Mesenchymal stem cell (in vitro differentiated cells and primary cell): ENCODE measurements at regions not wholly inside any gene's neighbourhood (a gene's known extent, or its start where the extent isn't known, plus 50 kb on each side); places are given as distances from the start of the nearest gene placed in this dataset.

ENCODE experiments used
- DNase-seq: peaks from one replicate; pipeline ENCODE4 v3.0.0-alpha.2; 2013
- H2AFZ ChIP-seq: one replicate; pipeline ENCODE4 v1.6.1; 2013; ENCODE audit warnings: low read depth, mild to moderate bottlenecking, control low read depth, inconsistent platforms, low read length, moderate library complexity
- H2AK5ac ChIP-seq: 2 replicates; pipeline ENCODE4 v1.6.1; 2013; ENCODE audit warnings: low read length, moderate library complexity, mild to moderate bottlenecking, inconsistent platforms; ENCODE audit not compliant: severe bottlenecking
- H2BK120ac ChIP-seq: one replicate; pipeline ENCODE4 v1.6.1; 2013; ENCODE audit warnings: low read depth, mild to moderate bottlenecking, inconsistent platforms, low read length, moderate library complexity
- H2BK12ac ChIP-seq, 2 experiments: one replicate each; pipeline ENCODE4 v1.6.1; 2013; ENCODE audit warnings: inconsistent platforms in 2 of 2, low read length in 2 of 2, mild to moderate bottlenecking in 2 of 2, moderate library complexity in 2 of 2, control low read depth in 1 of 2
- H2BK15ac ChIP-seq: one replicate; pipeline ENCODE4 v1.6.1; 2013; ENCODE audit warnings: mild to moderate bottlenecking, low read depth, inconsistent platforms; ENCODE audit not compliant: poor library complexity, severe bottlenecking
- H2BK5ac ChIP-seq: 2 replicates; pipeline ENCODE4 v1.6.1; 2013; ENCODE audit warnings: low read depth, mild to moderate bottlenecking, low read length, control low read depth, inconsistent platforms; ENCODE audit not compliant: poor library complexity, severe bottlenecking
- H3K14ac ChIP-seq, 2 experiments: one replicate each; pipeline ENCODE4 v1.6.1; 2013; ENCODE audit warnings: inconsistent platforms in 2 of 2, low read length in 2 of 2, control low read depth in 1 of 2, mild to moderate bottlenecking in 1 of 2, moderate library complexity in 1 of 2
- H3K18ac ChIP-seq, 2 experiments: one replicate each; pipeline ENCODE4 v1.6.1; 2013; ENCODE audit warnings: inconsistent platforms in 2 of 2, low read length in 2 of 2, control low read depth in 1 of 2, low read depth in 1 of 2, mild to moderate bottlenecking in 1 of 2
- H3K23ac ChIP-seq, 2 experiments: one replicate each; pipeline ENCODE4 v1.6.1; 2013; ENCODE audit warnings: inconsistent platforms in 2 of 2, low read length in 2 of 2, mild to moderate bottlenecking in 2 of 2, moderate library complexity in 2 of 2, control low read depth in 1 of 2
- H3K27ac ChIP-seq: 2 replicates; pipeline ENCODE4 v1.5.1; 2013; ENCODE audit warnings: mild to moderate bottlenecking, moderate library complexity, low read length, control low read depth, inconsistent platforms; ENCODE audit not compliant: poor library complexity, severe bottlenecking
- H3K27me3 ChIP-seq, 2 experiments: 2 replicates each; pipeline versions ENCODE4 v1.6.1 to v1.7.0; 2013; ENCODE audit warnings: low read length in 2 of 2, mild to moderate bottlenecking in 2 of 2, moderate library complexity in 2 of 2, control low read depth in 1 of 2, inconsistent platforms in 1 of 2; ENCODE audit not compliant: control insufficient read depth in 1 of 2, insufficient read depth in 1 of 2
- H3K36me3 ChIP-seq, 2 experiments: 2 replicates each; pipeline versions ENCODE4 v1.6.1 to v1.7.0; 2013; ENCODE audit warnings: low read length in 2 of 2, control low read depth in 1 of 2, inconsistent platforms in 1 of 2, low read depth in 1 of 2, mild to moderate bottlenecking in 1 of 2; ENCODE audit not compliant: insufficient read depth in 2 of 2, control insufficient read depth in 1 of 2
- H3K4ac ChIP-seq, 2 experiments: one replicate each; pipeline ENCODE4 v1.6.1; 2013; ENCODE audit warnings: inconsistent platforms in 2 of 2, low read length in 2 of 2, mild to moderate bottlenecking in 2 of 2, moderate library complexity in 2 of 2, control low read depth in 1 of 2, low read depth in 1 of 2
- H3K4me1 ChIP-seq: 2 replicates; pipeline ENCODE4 v1.6.1; 2013; ENCODE audit warnings: low read depth, low read length, control low read depth; ENCODE audit not compliant: control insufficient read depth, insufficient read depth
- H3K4me2 ChIP-seq: 2 replicates; pipeline ENCODE4 v1.6.1; 2013; ENCODE audit warnings: low read length, mild to moderate bottlenecking, inconsistent platforms; ENCODE audit not compliant: poor library complexity, severe bottlenecking
- H3K4me3 ChIP-seq, 2 experiments: 2 replicates each; pipeline versions ENCODE4 v1.5.1 to v1.7.0; 2013; ENCODE audit warnings: low read length in 2 of 2, mild to moderate bottlenecking in 2 of 2, control low read depth in 1 of 2, low read depth in 1 of 2; ENCODE audit not compliant: insufficient read depth in 1 of 2
- H3K79me1 ChIP-seq: replicated peaks from 2 replicates; pipeline ENCODE4 v1.6.1; 2013; ENCODE audit warnings: mild to moderate bottlenecking, control low read depth, low read length, inconsistent platforms; ENCODE audit not compliant: poor library complexity, severe bottlenecking
- H3K9ac ChIP-seq: 2 replicates; pipeline ENCODE4 v1.7.0; 2013; ENCODE audit warnings: mild to moderate bottlenecking, low read length, moderate library complexity
- H3K9me3 ChIP-seq: 2 replicates; pipeline ENCODE4 v1.7.0; 2013; ENCODE audit warnings: mild to moderate bottlenecking, low read length; ENCODE audit not compliant: control insufficient read depth
- H4K8ac ChIP-seq: one replicate; pipeline ENCODE4 v1.6.1; 2013; ENCODE audit warnings: inconsistent platforms, mild to moderate bottlenecking, low read length, moderate library complexity
- H4K91ac ChIP-seq: one replicate; pipeline ENCODE4 v1.6.1; 2013; ENCODE audit warnings: mild to moderate bottlenecking, low read length, inconsistent platforms
- WGBS: methylation state at CpG from one replicate; pipeline ENCODE4 v1.1.7; 2013; ENCODE audit warnings: mixed read lengths; 5-methylcytosine and 5-hydroxymethylcytosine counted together

- no peak overlapping the region for H3K9ac ChIP-seq
- no peak overlapping the region for H3K27ac ChIP-seq
- H3K79me1 ChIP-seq = no peaks in the 10 kb centered on the region
- H3K36me3 ChIP-seq = no peaks in the 10 kb centered on the region
- DNase-seq = no peak
- peaks cover 26 to 58% of the 10 kb centered on the region in 2 experiments for H3K27me3 ChIP-seq
- H3K4me2 ChIP-seq = no peak overlapping the region
- H2BK120ac ChIP-seq = no peak overlapping the region
- no peak overlapping the region for H3K14ac ChIP-seq
- no peak overlapping the region for H4K8ac ChIP-seq
- H2BK15ac ChIP-seq = no peak overlapping the region
- no peak overlapping the region for H2AK5ac ChIP-seq
- no peak overlapping the region for H2BK5ac ChIP-seq
- H3K18ac ChIP-seq = no peak overlapping the region
- H3K4ac ChIP-seq = no peak overlapping the region
- H3K4me1 ChIP-seq = no peaks in the 10 kb centered on the region
- no peak overlapping the region for H4K91ac ChIP-seq
- H2AFZ ChIP-seq = no peak overlapping the region
- no peaks in the 10 kb centered on the region for H3K9me3 ChIP-seq
- no peak overlapping the region for H3K23ac ChIP-seq
- WGBS = 79% methylated on average over 4 of the region's 5 CpGs
- H2BK12ac ChIP-seq = no peak overlapping the region
- H3K4me3 ChIP-seq = no peak overlapping the region
These were observed 155.3 kb downstream of the PHETA1 start for GRCh38 chr12:111213561-111213960.

DNA sequence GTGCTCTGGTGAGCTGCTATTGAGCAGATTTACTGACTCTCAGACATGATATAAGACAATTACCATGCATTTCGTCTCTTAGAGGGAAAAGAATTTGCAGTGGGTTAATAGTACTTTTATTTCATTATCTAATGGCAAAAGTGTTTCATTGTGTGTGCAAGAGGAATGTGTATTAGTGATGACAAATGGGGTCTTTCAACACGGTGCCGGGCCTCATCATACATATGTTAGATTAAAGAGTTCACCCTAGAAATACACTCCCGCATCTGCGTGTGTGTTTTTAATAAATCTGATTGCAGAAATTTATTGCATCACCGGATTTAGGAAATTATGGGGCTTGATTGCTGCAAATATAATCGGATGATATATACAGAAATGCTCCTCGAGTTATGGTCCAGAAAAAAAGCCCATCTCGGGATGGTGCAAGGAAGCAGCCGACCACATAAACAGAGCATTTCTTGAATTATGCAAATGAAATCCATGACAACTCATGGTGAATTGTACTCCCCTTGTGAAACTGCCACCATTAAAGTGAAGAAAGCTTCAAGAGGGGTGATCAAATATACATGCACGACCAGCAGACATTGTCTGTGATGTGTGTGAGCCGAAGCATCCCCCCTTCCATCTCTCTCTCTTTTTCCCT, 156.0 kb downstream of the PHETA1 start:
- Histone ChIP-seq H3K4ac (no peak overlapping the region), H3K18ac (no peak overlapping the region), H2AFZ (no peak overlapping the region), H2BK15ac (no peak overlapping the region), H3K9ac (no peak overlapping the region), H4K8ac (no peak overlapping the region), H3K36me3 (no peaks in the 10 kb centered on the region), H3K79me1 (no peaks in the 10 kb centered on the region), H2BK120ac (no peak overlapping the region), H3K27me3 (peaks cover 32 to 62% of the 10 kb centered on the region in 2 experiments), H3K27ac (no peak overlapping the region), H3K23ac (no peak overlapping the region), H3K4me1 (no peaks in the 10 kb centered on the region), H2BK5ac (no peak overlapping the region), H3K9me3 (no peaks in the 10 kb centered on the region), H3K14ac (no peak overlapping the region), H2AK5ac (no peak overlapping the region), H3K4me3 (no peak overlapping the region), H3K4me2 (no peak overlapping the region), H2BK12ac (no peak overlapping the region), H4K91ac (no peak overlapping the region)
- DNase-seq = no peak
- 83% methylated on average over 11 of the region's 12 CpGs for WGBS

DNA sequence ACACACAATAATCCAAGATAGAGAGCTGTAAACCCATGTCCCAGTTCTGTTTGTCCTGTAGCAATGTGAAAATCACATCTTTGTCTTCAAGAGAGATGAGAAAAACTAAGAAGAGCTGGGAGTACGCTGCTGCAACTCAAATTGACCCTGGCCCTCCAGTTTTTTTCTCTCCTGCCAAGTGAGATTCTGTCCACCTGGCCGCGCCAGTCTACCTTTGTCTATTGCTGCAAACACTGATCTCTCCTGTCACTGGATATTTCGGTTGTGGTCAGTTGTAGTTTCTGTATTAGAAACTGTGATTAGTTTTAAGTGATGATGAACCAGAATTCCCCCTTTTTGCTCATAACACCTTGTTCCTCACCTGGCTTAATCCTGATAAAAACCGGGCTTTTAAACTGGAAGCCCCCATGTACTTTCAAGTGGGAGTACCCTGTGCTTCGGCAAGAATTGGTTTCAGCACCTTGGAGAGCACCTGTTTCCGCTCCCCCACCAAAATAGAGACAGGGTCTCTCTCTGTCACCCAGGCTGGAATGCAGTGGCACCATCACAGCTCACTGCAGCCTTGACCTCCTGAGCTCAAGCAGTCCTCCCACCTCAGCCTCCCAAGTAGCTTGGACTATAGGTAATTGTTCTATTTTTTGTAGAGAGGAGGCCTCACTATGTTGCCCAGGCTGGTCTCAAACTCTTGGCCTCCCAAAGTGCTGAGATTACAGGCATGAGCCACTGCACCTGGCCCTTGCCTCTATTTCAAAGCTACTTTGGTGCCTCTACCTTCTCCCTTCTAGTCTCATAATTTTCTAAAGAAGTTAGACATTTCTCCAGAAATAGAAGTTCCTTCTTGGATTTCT, 156.8 kb downstream of the PHETA1 start:
- Histone ChIP-seq H3K79me1 (no peaks in the 10 kb centered on the region), H2BK12ac (no peak overlapping the region), H3K4me1 (no peaks in the 10 kb centered on the region), H2BK120ac (no peak overlapping the region), H2AK5ac (no peak overlapping the region), H3K23ac (no peak overlapping the region), H3K27ac (no peak overlapping the region), H3K4ac (no peak overlapping the region), H4K91ac (no peak overlapping the region), H2BK5ac (no peak overlapping the region), H3K9me3 (no peaks in the 10 kb centered on the region), H3K18ac (no peak overlapping the region), H2AFZ (no peak overlapping the region), H3K14ac (no peak overlapping the region), H3K36me3 (no peaks in the 10 kb centered on the region), H2BK15ac (no peak overlapping the region), H4K8ac (no peak overlapping the region), H3K27me3 (peaks cover 27 to 62% of the 10 kb centered on the region in 2 experiments), H3K4me2 (no peak overlapping the region), H3K9ac (no peak overlapping the region), H3K4me3 (no peak overlapping the region)
- DNase-seq = no peak
- WGBS = 68% methylated on average over 6 of the region's 7 CpGs

DNA sequence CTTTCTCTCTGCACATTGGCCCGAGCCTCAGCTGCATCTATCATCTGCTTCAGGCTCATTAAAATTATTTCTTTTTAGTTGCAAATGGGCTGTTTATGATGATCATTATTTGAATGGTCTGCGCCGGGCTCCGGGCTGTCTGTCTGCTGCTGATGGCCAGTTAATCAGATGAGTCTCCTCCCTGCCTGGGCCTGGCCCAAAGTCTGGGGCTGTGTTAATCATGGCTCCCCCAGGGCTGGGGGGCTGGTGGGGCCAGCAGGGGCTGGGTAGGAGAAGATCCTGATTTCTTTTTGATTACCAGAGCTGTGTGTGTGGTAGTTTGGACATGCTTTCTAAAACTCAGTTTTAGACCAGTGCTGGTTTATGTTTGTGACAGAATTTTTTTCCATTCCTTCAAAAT, 159.1 kb downstream of the PHETA1 start:
- no peaks in the 10 kb centered on the region for H3K79me1 ChIP-seq

More for the DNA sequence above, 159.1 kb downstream of the PHETA1 start:
- Histone ChIP-seq H3K27me3 (peaks cover 13 to 57% of the 10 kb centered on the region in 2 experiments), H3K36me3 (no peaks in the 10 kb centered on the region), H4K91ac (no peak overlapping the region), H3K4ac (no peak overlapping the region), H3K27ac (no peak overlapping the region), H4K8ac (no peak overlapping the region), H3K23ac (no peak overlapping the region), H2AK5ac (no peak overlapping the region), H3K9ac (no peak overlapping the region), H2BK12ac (no peak overlapping the region), H2BK5ac (no peak overlapping the region), H3K4me3 (no peak overlapping the region), H2BK15ac (no peak overlapping the region), H2BK120ac (no peak overlapping the region), H3K4me2 (no peak overlapping the region), H3K14ac (no peak overlapping the region), H2AFZ (no peak overlapping the region), H3K4me1 (no peaks in the 10 kb centered on the region), H3K9me3 (no peaks in the 10 kb centered on the region), H3K18ac (no peak overlapping the region)
- no peak for DNase-seq
- 94% methylated on average over 3 of the region's 4 CpGs for WGBS
